ENCODE measurements at regions not wholly inside any gene's neighbourhood (a gene's known extent, or its start where the extent isn't known, plus 50 kb on each side); places are given as distances from the start of the nearest gene placed in this dataset.

DNA sequence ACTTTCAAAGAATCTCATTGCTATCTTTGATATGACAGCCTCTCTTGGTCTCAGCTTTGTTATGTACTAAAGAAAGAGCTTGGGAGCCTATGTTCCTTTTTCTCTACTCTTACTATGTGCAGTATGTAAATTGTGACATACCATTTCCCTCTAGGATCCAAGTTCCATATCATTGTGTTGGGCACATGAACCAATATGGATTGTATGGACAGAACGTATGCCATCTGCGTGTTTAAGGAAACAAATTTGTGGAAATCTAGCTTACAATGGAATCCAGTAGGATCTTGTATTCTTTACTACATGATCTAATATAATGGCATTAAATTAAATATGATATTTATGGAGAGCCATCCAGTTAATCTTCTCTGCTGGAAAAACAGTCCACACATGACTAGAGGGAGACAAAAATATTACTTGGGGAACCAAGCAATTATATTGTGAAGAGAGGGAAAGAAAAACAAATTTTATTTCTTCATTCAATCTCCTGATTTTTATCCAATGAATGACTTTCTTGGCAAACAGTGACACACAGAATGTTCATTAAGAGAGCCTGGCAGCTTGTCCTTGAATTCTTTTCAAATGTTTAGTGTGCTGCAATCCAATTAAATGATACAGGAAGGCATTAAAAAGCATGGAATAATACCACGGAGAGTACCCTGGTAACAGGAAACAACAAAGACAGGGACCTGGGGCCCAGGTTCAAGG, 106.5 kb upstream of the DAB1 start:
- no peak for DNase-seq

- no peak for DNase-seq
Observed at GRCh38 chr1:57522575-57522974, 98.7 kb upstream of the DAB1 start.

DNA sequence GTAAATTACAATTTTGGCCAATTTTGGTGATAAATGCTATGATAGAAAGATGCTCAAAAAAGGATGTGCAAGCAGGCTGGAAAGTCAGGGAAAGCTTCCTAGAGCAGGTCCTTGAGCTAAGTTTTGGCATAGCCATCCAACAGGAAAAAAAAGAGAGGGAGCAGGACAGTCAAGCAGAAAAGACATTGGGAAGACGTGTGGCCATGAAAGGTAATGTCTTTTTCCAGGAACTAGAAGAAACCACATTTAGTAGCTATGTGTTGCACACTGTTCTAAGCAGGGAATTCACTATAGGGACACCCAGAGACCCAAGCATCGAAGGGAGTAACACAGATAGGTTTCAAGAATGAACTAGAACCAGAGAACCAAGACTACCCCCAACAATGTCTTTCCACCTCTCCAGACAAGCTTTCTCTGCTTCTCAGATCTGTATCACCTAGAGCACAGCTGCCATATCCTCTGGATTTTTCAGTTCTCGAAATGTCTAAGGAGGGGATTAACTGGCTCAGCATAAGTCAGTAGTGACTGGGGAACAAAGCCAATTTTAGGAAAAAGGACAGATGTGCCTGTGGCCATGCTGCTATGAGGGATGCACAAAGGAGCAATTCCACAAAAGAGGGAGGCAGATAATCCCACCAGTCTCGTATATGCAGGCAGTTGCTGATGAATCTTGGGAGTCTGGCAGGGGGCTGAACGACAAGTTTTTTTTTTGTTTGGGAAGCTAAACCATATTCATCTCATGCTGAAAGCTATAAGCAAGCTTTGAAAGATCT, 97.1 kb upstream of the DAB1 start:
- no peak for DNase-seq

DNA sequence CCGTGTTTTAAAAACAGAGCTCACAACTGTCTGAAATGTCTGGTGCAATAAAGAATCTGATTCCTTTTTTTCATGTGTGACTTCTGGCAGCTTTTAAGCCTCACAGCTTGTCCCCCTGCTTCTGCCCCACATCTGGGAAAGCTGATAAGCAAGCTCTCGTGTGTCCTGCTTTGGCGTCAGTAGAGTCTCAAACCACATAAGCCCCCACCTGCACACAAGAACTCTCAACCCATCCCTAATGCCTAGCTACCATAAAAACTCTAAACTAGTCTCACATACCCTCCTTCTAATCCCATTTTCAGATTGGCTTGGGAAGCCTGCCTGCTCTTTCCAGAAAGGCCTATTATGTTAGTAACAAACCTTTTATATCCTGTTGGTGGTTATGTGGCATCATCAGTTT, 94.6 kb upstream of the DAB1 start:
- no peak for DNase-seq

- no peak for DNase-seq
Observed at GRCh38 chr1:57517587-57518374, 93.9 kb upstream of the DAB1 start.

DNA sequence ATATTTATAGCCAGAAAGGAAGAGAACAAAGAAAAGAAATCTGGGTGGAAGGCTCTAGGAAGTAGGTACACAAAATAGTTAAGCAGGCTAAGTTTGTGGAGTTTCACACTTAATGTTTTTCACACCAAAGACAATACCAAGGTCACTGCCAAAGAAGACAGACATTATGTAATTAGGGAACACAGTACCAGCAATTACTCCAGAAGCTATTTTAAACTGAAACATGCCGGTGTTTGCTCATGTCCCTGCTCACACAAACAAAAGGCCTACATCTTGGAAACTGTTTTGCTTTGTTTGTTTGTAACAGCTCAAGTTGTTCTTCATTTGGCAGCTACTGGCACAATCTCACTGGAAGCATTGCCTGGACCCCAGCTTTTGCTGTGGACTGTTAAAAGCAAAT, 88.5 kb upstream of the DAB1 start:
- DNase-seq, result no peak

- no peak for DNase-seq
Observed at GRCh38 chr1:57506941-57507340, 83.1 kb upstream of the DAB1 start.

DNA sequence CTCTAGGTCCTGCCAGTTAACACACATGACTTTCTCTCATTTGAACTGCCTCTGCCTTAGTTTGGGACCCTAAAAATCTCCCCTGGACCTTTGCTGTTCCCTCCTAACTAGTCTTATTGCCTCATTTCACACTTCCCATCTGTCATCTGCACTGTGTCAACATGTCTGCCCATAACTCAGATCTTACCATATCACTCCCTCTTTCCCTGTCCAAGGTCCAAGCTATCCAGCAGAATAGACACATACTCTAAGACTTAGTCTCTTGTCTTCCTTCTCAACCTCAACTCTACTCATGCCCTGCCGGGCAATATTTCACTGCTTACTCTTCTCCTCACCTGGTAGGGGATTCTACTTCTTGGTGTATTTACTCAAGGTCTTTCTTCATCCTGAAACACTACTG, 79.5 kb upstream of the DAB1 start:
- no peak for DNase-seq

- no peak for DNase-seq
Observed at GRCh38 chr1:57500136-57500830, 76.4 kb upstream of the DAB1 start.

DNA sequence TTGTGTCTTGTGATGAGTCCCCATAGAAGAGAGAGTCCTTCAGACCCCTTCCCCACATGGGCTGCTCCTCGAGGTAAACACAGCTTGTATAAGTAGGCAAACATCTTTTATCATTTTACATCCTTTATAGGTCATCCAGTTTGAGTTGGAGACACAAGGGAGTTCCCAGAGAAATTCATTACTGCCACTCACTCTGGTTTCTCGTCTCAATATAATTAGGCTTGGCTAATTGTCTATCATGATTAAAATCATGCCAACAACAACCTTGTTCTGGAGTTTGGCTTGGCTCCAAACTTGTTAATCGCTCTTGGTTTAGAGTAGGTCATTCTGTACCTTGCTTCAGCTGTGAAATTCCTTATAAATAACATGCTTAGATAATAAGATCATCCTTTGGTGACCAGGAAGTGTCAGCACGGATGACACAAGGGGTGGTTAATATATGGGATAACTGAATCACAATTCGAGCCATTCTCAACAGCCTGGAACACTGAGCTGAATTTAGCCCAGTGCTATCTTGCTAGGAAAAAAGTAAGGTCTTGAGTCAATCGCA, 70.7 kb upstream of the DAB1 start:
- no peak for DNase-seq

DNA sequence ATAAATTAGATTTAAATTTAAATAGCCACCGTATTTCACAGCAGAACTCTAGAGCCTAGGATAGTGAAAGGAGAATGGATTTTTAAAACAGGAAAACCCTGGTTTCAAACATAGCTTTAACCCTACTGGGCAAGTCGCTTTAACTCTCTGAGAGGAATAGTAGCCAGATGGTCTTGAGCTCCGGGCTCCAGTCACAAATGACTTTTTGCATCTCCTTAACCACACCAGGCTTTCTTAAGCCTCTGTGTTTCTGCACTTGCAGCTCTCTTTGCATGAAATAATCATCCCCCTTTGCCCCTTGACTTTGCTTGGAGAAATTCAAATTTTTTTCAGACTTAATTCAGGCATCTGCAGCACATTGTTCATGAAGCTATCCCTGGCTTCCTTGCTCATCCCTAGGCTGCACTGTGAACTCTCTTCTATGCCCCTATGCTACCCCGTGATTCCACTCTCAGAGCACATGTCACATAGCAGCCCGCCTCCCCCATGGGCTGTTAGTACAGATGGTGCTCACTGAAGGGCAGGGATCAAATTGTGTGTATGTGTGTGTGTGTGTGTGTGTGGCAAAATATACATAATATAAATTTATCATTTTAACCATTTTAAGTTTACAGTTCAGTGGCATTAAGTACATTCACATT, 68.8 kb upstream of the DAB1 start:
- no peak for DNase-seq

- no peak for DNase-seq
Observed at GRCh38 chr1:57489358-57490036, 65.6 kb upstream of the DAB1 start.

DNA sequence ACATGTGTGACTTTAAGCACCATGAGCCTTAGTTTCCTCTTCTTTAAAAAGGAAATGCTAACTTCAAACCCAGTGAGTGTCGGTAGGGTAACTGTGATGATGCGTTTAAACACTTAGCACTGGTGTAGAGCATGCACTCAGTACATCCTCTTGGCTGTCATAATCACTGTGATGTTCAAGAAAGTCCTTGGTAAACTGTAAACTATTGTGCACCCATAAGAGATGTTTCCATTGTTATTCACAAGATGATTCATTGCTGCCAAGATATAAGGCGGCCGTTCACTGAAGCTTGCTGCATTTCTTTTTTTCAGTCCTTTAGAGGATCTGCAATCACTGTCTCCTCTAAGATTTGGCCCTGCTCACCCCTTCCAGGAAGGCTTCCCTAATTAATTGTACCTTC, 61.8 kb upstream of the DAB1 start:
- DNase-seq, result no peak

GRCh38 chr1:57483954-57484353, 60.1 kb upstream of the DAB1 start:
- DNase-seq, result no peak

DNA sequence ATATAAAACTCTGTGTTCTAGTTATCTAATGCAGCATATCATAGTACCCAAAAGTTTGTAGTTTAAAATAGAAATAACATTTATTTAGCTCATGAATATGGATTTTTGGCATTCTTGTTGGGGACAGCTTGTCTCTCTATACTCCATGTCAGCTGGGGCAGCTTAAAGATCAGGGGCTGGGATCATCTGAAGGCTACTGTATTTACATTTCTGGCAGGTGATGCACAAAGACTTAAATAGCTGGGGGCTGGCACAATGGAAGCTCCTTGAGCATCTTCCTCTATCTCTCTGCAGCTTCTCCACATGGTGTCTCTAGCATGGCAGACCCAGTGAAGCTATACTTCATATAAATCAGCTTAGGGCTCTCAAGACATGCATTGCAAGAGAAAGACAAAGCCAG, 55.6 kb upstream of the DAB1 start:
- DNase-seq, result no peak

DNA sequence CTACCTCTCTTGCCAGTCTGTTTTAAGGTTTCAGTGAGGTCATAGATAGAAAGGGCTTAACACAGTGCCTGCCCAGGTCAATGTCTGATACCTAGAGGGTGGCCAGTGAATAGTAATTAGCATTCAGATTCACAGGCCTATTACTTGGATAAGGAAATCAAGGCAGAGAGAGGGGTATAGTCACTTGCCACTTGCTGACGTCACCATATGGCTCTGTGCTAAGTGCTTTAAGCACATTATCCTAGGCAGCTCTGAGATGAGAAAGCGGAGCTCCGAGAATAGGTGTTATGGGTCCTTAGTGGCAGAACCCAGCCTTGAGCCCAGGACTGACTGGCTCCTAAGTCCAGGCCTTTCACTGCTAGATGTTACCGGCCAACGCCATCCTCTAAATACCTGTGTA, 51.5 kb upstream of the DAB1 start:
- DNase-seq, result no peak

- DNase-seq, result no peak
Observed at GRCh38 chr1:57474137-57474750, 50.4 kb upstream of the DAB1 start.
